ENCODE measurements at regions not wholly inside any gene's neighbourhood (a gene's known extent, or its start where the extent isn't known, plus 50 kb on each side); places are given as distances from the start of the nearest gene placed in this dataset.

DNA sequence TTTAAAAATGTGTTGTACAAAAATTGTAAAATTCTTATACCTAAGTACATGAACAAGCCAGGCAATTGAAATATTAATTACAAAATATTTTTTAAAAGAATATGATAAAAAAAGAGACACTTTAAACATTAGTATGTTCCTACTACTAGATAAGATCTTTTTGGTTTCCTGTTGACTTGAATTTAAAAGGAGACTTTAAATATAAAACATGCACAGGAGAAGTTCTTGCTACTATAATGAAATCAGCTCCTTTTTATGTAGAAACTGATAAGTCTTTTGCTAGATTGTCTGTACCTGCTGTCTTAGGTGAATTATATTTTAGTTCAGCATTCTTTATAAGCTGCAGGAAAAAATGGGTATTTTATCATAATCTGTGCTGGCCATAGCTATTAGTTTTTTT is 140.2 kb downstream of the TNFSF13B start:
- Histone ChIP-seq H3K9me1 (ENCODE audit: control insufficient read depth, extremely low read depth, insufficient read depth, low read length) (no peaks in the 10 kb centered on the region), H4K20me1 (ENCODE audit: control insufficient read depth, extremely low read depth, insufficient read depth, low read length) (no peaks in the 10 kb centered on the region), H3K4me1 (ENCODE audit: control insufficient read depth, extremely low read depth, insufficient read depth, low read length) (no peaks in the 10 kb centered on the region), H2AFZ (ENCODE audit: control insufficient read depth, low read length) (no peak overlapping the region), H3K4me3 (ENCODE audit: control insufficient read depth in 2 of 3, extremely low read depth in 1 of 3, insufficient read depth in 2 of 3, low read depth in 1 of 3, low read length in 3 of 3) (no peak overlapping the region), H3K27me3 (ENCODE audit: control insufficient read depth, extremely low read depth, insufficient read depth, low read length) (no peaks in the 10 kb centered on the region), H3K4me2 (ENCODE audit: control insufficient read depth, extremely low read depth, insufficient read depth, low read depth, low read length) (no peak overlapping the region), H3K9ac (ENCODE audit: control insufficient read depth, extremely low read depth, insufficient read depth, low read length) (no peak overlapping the region), H3K36me3 (ENCODE audit: control insufficient read depth in 2 of 2, extremely low read depth in 1 of 2, insufficient read depth in 2 of 2, low read length in 2 of 2) (no peaks in the 10 kb centered on the region), H3K79me2 (ENCODE audit: control insufficient read depth, insufficient read depth, low read length) (no peaks in the 10 kb centered on the region), H3K27ac (ENCODE audit: control insufficient read depth, insufficient read depth, low read length) (no peak overlapping the region), H3K9me3 (ENCODE audit: control insufficient read depth, low read depth, low read length) (no peaks in the 10 kb centered on the region)
- dilution Hi-C loops (cut with MboI; ENCODE audit: extremely low pct_ligation_motif_present, low sequenced_read_pairs) = no loop called here
- no peak for FAIRE-seq
- DNase-seq (ENCODE audit: low read depth, low spot score) = no peak
- TF ChIP-seq EZH2 (IDR thresholded peaks at IDR 0.05; ENCODE audit: low read length) = no peak
- TF ChIP-seq, protein P1, sequence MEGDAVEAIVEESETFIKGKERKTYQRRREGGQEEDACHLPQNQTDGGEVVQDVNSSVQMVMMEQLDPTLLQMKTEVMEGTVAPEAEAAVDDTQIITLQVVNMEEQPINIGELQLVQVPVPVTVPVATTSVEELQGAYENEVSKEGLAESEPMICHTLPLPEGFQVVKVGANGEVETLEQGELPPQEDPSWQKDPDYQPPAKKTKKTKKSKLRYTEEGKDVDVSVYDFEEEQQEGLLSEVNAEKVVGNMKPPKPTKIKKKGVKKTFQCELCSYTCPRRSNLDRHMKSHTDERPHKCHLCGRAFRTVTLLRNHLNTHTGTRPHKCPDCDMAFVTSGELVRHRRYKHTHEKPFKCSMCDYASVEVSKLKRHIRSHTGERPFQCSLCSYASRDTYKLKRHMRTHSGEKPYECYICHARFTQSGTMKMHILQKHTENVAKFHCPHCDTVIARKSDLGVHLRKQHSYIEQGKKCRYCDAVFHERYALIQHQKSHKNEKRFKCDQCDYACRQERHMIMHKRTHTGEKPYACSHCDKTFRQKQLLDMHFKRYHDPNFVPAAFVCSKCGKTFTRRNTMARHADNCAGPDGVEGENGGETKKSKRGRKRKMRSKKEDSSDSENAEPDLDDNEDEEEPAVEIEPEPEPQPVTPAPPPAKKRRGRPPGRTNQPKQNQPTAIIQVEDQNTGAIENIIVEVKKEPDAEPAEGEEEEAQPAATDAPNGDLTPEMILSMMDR (optimal IDR thresholded peaks at IDR 0.05 in 1 of 3, IDR thresholded peaks at IDR 0.05 in 1 of 3, conservative IDR thresholded peaks at IDR 0.05 in 1 of 3; ENCODE audit: extremely low read depth in 1 of 3, insufficient read depth in 2 of 3, low read length in 3 of 3) = no peak

DNA sequence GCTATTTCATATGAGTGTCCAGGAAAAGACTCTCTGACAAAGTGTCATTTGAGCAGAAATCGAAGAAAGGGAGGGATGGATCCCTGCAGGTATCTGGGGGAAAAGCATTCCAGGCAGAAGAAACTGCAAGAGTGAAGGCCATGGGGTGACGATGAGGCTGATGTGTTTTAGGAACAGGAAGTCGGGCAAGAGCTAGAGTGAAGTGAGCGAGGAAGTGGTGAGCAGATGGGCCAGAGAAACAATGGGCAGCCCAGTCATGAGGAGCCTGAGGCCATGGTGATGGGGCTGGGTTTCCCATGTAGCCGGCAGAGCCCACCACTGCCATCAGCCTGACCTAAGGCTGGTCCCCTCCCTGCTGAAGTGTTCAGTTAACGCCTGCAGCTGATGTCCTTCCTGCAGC is 150.2 kb downstream of the TNFSF13B start:
- no peaks in the 10 kb centered on the region for H4K20me1 ChIP-seq (ENCODE audit: control insufficient read depth, extremely low read depth, insufficient read depth, low read length)
- H2AFZ ChIP-seq (ENCODE audit: control insufficient read depth, low read length) = no peak overlapping the region
- dilution Hi-C loops (cut with MboI; ENCODE audit: extremely low pct_ligation_motif_present, low sequenced_read_pairs) = no loop called here
- no peak overlapping the region for H3K4me2 ChIP-seq (ENCODE audit: control insufficient read depth, extremely low read depth, insufficient read depth, low read depth, low read length)
- H3K36me3 ChIP-seq (ENCODE audit: control insufficient read depth in 2 of 2, extremely low read depth in 1 of 2, insufficient read depth in 2 of 2, low read length in 2 of 2) = no peaks in the 10 kb centered on the region
- H3K79me2 ChIP-seq (ENCODE audit: control insufficient read depth, insufficient read depth, low read length) = no peaks in the 10 kb centered on the region
- no peaks in the 10 kb centered on the region for H3K9me3 ChIP-seq (ENCODE audit: control insufficient read depth, low read depth, low read length)
- no peak overlapping the region for H3K4me3 ChIP-seq (ENCODE audit: control insufficient read depth in 2 of 3, extremely low read depth in 1 of 3, insufficient read depth in 2 of 3, low read depth in 1 of 3, low read length in 3 of 3)
- TF ChIP-seq EZH2 (IDR thresholded peaks at IDR 0.05; ENCODE audit: low read length) = no peak
- TF ChIP-seq, protein P1 (optimal IDR thresholded peaks at IDR 0.05 in 1 of 3, IDR thresholded peaks at IDR 0.05 in 1 of 3, conservative IDR thresholded peaks at IDR 0.05 in 1 of 3; ENCODE audit: extremely low read depth in 1 of 3, insufficient read depth in 2 of 3, low read length in 3 of 3) = no peak
- no peak overlapping the region for H3K27ac ChIP-seq (ENCODE audit: control insufficient read depth, insufficient read depth, low read length)
- H3K9me1 ChIP-seq (ENCODE audit: control insufficient read depth, extremely low read depth, insufficient read depth, low read length) = no peaks in the 10 kb centered on the region
- H3K27me3 ChIP-seq (ENCODE audit: control insufficient read depth, extremely low read depth, insufficient read depth, low read length) = no peaks in the 10 kb centered on the region
- H3K9ac ChIP-seq (ENCODE audit: control insufficient read depth, extremely low read depth, insufficient read depth, low read length) = no peak overlapping the region
- FAIRE-seq (no peak), DNase-seq (ENCODE audit: low read depth, low spot score) (no peak)
- H3K4me1 ChIP-seq (ENCODE audit: control insufficient read depth, extremely low read depth, insufficient read depth, low read length) = no peaks in the 10 kb centered on the region

All from keratinocyte (primary cell).